Body of pancreas (tissue), 4 donors: ENCODE measurements at regions not wholly inside any gene's neighbourhood (a gene's known extent, or its start where the extent isn't known, plus 50 kb on each side); places are given as distances from the start of the nearest gene placed in this dataset.

Source experiments
- POLR2A ChIP-seq, 3 donors: fragments of 450-650 bp; IDR thresholded peaks; one replicate each; pipeline ENCODE4 v1.6.1; 2016; ENCODE audit warnings: antibody characterized with exemption in 3 of 3, mild to moderate bottlenecking in 2 of 3
- TF ChIP-seq, protein P1 (sequence below), 7 experiments: fragments of 450-650 bp in 4 of 7; fragments of 200-600 bp in 3 of 7; sonication (generic) in 3 of 7; IDR thresholded peaks; one replicate each; pipeline ENCODE4 v1.5.1; 2016 to 2019; ENCODE audit warnings: antibody characterized with exemption in 7 of 7

- TF ChIP-seq, protein P1, sequence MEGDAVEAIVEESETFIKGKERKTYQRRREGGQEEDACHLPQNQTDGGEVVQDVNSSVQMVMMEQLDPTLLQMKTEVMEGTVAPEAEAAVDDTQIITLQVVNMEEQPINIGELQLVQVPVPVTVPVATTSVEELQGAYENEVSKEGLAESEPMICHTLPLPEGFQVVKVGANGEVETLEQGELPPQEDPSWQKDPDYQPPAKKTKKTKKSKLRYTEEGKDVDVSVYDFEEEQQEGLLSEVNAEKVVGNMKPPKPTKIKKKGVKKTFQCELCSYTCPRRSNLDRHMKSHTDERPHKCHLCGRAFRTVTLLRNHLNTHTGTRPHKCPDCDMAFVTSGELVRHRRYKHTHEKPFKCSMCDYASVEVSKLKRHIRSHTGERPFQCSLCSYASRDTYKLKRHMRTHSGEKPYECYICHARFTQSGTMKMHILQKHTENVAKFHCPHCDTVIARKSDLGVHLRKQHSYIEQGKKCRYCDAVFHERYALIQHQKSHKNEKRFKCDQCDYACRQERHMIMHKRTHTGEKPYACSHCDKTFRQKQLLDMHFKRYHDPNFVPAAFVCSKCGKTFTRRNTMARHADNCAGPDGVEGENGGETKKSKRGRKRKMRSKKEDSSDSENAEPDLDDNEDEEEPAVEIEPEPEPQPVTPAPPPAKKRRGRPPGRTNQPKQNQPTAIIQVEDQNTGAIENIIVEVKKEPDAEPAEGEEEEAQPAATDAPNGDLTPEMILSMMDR (IDR thresholded peaks at IDR 0.05) = no peak
- TF ChIP-seq POLR2A (IDR thresholded peaks at IDR 0.05) = no peak
These were observed 160.4 kb downstream of the UACA start for GRCh38 chr15:70602834-70603560.
